22Rv1 (cell line): ENCODE measurements at regions not wholly inside any gene's neighbourhood (a gene's known extent, or its start where the extent isn't known, plus 50 kb on each side); places are given as distances from the start of the nearest gene placed in this dataset.

Source experiments
- H3K27ac ChIP-seq: fragments of 450-650 bp; 2 replicates; pipeline ENCODE4 v1.5.1; 2017
- CTCF ChIP-seq: fragments of 450-650 bp; IDR thresholded peaks from 2 replicates; pipeline ENCODE4 v1.5.1; 2017; ENCODE audit warnings: mild to moderate bottlenecking
- ZFX ChIP-seq: fragments of 450-650 bp; IDR thresholded peaks from 2 replicates; pipeline ENCODE4 v1.6.1; 2017; ENCODE audit warnings: antibody characterized with exemption, borderline replicate concordance

- TF ChIP-seq ZFX (no peak), CTCF (no peak)
- no peak overlapping the region for H3K27ac ChIP-seq
Measured at GRCh38 chr2:116842164-116842563, 972.3 kb upstream of the DDX18 start.

DNA sequence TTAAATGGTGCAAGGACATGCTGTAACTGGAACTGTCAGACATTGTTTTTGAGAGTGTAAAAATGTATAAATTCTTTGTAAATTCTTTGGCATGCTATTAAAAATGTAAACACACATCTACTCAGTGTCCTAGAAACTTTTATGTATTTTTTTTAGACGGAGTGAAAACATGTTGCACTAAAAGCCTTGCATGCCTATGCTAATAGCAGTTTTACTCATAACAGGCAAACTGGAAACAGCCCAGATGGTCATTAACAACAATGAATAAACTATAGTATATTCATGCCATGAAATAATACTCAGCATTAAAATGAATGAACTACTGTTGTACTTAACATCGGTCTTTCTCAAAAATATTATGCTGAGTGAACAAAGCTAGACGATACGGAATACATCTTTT is 954.8 kb upstream of the DDX18 start:
- TF ChIP-seq ZFX (no peak), CTCF (no peak)
- H3K27ac ChIP-seq = no peak overlapping the region

DNA sequence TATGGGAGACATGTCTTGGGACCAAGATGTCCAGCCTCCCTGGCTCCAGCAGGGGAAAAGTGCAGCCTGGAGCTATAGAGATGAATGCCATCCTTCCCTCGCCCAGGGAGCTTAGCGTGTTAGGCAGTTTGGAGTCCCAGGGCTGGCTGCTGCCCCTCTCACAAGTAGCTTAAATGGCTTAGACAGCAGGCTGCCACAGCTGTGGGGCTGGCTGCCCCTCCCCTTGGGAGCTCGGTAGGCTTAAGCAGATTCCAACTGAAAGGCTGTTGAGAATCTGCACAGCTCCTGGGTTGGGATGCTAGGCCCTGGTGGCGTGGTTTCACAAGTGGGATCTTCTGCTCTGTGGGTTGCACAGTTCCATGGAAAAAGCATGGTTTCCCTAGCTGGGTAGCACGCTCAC is 940.5 kb upstream of the DDX18 start:
- no peak overlapping the region for H3K27ac ChIP-seq
- TF ChIP-seq ZFX = no peak
- no peak for TF ChIP-seq CTCF

DNA sequence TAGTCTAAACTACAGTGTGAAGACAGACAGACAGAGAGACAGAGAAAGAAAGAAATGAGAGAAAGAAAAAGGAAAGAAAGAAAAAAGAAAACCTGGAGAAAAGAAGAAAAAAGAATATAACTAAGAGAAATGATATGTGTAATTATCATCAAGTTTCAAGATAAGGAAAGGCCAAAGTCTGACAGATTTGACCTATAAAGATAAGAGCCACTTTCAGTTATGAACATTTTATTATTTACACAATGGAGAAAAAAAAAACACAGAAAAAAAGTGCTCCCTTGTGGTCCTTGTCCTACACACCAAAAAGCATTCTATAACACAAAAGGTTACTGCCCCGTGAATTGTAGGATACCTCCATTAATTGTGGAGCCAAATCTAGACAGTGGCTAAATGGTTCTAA is 937.2 kb upstream of the DDX18 start:
- no peak overlapping the region for H3K27ac ChIP-seq
- TF ChIP-seq ZFX (no peak), CTCF (no peak)

DNA sequence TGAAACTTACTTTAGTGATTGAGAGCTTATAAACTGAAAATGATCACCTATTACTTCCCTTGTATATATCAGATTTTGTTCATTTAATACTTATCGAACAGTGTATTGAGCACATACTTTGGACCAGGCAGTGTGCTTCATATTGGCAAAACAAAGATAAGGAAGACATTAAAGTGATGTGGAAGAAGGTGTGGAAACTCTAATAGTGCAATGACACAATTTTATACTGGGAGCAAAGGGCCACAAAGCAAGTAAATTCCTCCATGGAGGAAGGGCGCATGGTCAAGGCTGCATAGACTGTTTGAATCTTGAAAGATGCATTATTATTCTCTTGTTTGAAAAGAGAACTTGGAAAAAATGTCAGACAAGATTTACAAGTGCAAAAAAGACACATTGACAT is 936.5 kb upstream of the DDX18 start:
- H3K27ac ChIP-seq = no peak overlapping the region
- no peak for TF ChIP-seq CTCF
- TF ChIP-seq ZFX = no peak

GRCh38 chr2:116879650-116880160 is 934.8 kb upstream of the DDX18 start:
- no peak overlapping the region for H3K27ac ChIP-seq
- TF ChIP-seq ZFX = no peak
- TF ChIP-seq CTCF = no peak

DNA sequence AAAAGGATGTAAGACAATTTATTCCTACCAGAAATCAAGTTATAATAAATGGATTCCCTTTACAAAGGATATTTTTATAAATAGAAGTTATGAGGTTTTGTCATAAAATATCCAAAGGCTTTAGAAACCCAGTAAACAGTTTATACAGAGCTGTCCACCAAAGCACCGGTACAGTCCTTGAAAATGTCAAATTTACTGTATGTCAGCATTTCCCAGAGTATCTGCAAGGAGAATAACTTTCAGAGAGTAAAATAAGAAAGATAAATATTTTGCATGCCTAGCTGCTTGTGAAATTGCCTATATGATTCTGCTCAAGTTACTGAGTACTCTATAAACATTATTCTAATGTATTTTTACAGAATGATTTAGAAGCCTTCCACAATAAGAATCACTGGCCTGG is 923.3 kb upstream of the DDX18 start:
- TF ChIP-seq ZFX (no peak), CTCF (no peak)

More for the DNA sequence above, 923.3 kb upstream of the DDX18 start:
- no peak overlapping the region for H3K27ac ChIP-seq
